ENCODE measurements at regions not wholly inside any gene's neighbourhood (a gene's known extent, or its start where the extent isn't known, plus 50 kb on each side); places are given as distances from the start of the nearest gene placed in this dataset.

GRCh38 chr11:87391496-87391895 is 353.8 kb downstream of the TMEM135 start:
- H3K27ac Mint-ChIP-seq (ENCODE audit: low read depth, unreplicated experiment), result no peak overlapping the region
- TF ChIP-seq CTCF (IDR thresholded peaks at IDR 0.05; ENCODE audit: unreplicated experiment), result no peak
- H3K9me3 Mint-ChIP-seq (ENCODE audit: unreplicated experiment), result no peaks in the 10 kb centered on the region
- H3K36me3 Mint-ChIP-seq (ENCODE audit: insufficient read depth, unreplicated experiment), result no peaks in the 10 kb centered on the region
- POLR2A ChIA-PET, result no interaction called here
- intact Hi-C loops (cut with micrococcal nuclease), result no loop called here
- no peaks in the 10 kb centered on the region for H3K27me3 Mint-ChIP-seq (ENCODE audit: insufficient read depth, unreplicated experiment)
- DNase-seq (ENCODE audit: unreplicated experiment), result no peak
- no peaks in the 10 kb centered on the region for H3K4me1 Mint-ChIP-seq (ENCODE audit: insufficient read depth, unreplicated experiment)
- CTCF ChIA-PET, result no interaction called here
- H3K4me3 Mint-ChIP-seq (ENCODE audit: unreplicated experiment), result no peak overlapping the region
- BruUV-seq (replicated peaks), result no TSS peak

DNA sequence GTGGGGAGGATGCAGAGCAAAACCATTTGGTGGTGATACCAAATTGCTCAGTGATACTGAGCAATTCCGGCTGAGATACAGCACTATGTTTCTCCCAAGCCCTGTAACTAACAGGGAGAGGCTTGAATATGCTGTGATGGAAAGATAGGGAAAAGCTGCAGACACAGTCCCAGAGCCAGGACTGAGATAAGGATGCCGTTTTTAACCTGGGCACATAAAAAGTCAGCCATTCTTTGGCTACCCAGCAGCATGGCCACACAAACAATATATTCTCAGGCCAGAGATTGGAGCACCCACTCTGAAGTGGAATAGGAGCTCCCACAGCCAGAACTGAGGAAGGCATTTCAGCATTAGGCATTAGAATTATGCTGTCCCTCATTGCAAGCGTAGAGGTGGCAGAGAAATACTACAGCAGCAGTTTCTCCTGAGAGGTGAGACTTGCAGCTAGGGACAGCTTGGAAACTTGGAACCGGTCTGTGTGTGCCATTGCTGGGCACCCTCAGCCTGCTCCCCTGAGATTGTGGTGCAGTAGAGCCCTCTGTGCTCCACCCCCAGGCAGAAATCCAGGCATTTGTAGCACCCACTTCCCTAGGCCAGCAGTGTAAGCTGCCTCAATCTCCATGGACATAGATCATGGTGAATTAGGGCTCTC is 346.5 kb downstream of the TMEM135 start:
- H3K4me3 Mint-ChIP-seq (ENCODE audit: unreplicated experiment), result no peak overlapping the region
- TF ChIP-seq CTCF (IDR thresholded peaks at IDR 0.05; ENCODE audit: unreplicated experiment), result no peak
- no TSS peak for BruUV-seq (replicated peaks)
- H3K9me3 Mint-ChIP-seq (ENCODE audit: unreplicated experiment), result no peaks in the 10 kb centered on the region
- H3K27ac Mint-ChIP-seq (ENCODE audit: low read depth, unreplicated experiment), result no peak overlapping the region
- POLR2A ChIA-PET, result no interaction called here
- CTCF ChIA-PET, result interaction anchor here (1.0 to 1.2 kb wide), 2 partner anchors 10 to 37 kb away, joined by 4 read pairs; no protein-coding TSS in a partner anchor
- H3K27me3 Mint-ChIP-seq (ENCODE audit: insufficient read depth, unreplicated experiment), result no peaks in the 10 kb centered on the region
- no peaks in the 10 kb centered on the region for H3K4me1 Mint-ChIP-seq (ENCODE audit: insufficient read depth, unreplicated experiment)
- H3K36me3 Mint-ChIP-seq (ENCODE audit: insufficient read depth, unreplicated experiment), result no peaks in the 10 kb centered on the region
- no peak for DNase-seq (ENCODE audit: unreplicated experiment)
- intact Hi-C loops (cut with micrococcal nuclease), result no loop called here

DNA sequence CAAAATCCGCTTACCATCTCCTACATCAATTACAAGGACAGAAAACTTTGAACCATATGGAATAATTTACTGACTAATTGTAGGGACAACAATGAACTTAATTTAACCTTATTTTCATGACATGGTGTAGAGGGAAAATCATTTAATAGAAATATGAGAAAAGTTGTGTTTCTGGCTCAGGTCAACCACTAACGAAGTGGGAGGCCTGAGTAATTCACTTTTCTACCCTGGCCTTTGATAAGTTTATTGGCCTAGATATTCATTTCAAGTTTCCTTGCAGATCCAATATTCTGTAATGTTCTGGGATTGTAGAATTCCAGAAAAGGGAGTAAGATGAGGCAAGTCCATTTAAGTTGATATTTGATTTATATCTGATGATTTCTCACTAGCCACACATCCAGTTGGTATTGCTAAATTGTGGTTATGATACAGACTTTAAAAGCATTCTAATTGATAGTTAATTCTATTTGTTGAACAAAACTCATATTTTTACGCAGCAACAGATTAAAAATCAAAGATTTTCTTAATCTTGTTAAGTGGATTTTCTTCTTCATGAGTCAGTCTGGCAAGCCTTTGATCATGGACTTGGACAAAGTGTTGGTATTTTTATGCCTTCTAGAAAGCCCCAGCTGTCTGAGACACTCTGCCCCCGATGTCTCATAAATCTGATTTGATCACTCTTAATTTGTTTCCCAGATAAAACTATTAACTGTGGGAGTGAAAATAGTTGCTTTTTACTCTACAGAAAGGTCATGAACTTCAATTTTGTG is 336.5 kb downstream of the TMEM135 start:
- intact Hi-C loops (cut with micrococcal nuclease), result no loop called here
- Mint-ChIP-seq H3K4me3 (ENCODE audit: unreplicated experiment) (no peak overlapping the region), H3K4me1 (ENCODE audit: insufficient read depth, unreplicated experiment) (no peaks in the 10 kb centered on the region), H3K9me3 (ENCODE audit: unreplicated experiment) (no peaks in the 10 kb centered on the region), H3K27ac (ENCODE audit: low read depth, unreplicated experiment) (no peak overlapping the region), H3K27me3 (ENCODE audit: insufficient read depth, unreplicated experiment) (no peaks in the 10 kb centered on the region), H3K36me3 (ENCODE audit: insufficient read depth, unreplicated experiment) (no peaks in the 10 kb centered on the region)
- no TSS peak for BruUV-seq (replicated peaks)
- ChIA-PET POLR2A (interaction anchor here (0.6 kb wide), 1 partner anchor 50 kb away, joined by 4 read pairs; no protein-coding TSS in a partner anchor), CTCF (interaction anchor here (0.6 kb wide), 1 partner anchor 9 kb away, joined by 4 read pairs; no protein-coding TSS in a partner anchor)
- no peak for DNase-seq (ENCODE audit: unreplicated experiment)
- TF ChIP-seq CTCF (IDR thresholded peaks at IDR 0.05; ENCODE audit: unreplicated experiment), result no peak

Data from MCF 10A (cell line).